ENCODE measurements at regions not wholly inside any gene's neighbourhood (a gene's known extent, or its start where the extent isn't known, plus 50 kb on each side); places are given as distances from the start of the nearest gene placed in this dataset.
"Not testable (repeated sequence)": the region's sequence is repeated elsewhere in the genome, so short reads cannot be mapped to it uniquely, and the experiment has no call there.

GRCh38 chr1:181894439-181894859, 167.1 kb downstream of the ZNF648 start:
- intact Hi-C loops (cut with DNase I, micrococcal nuclease) = no loop called here
- ATAC-seq (no peak), DNase-seq (no peak)

GRCh38 chr1:181893937-181894336, 167.6 kb downstream of the ZNF648 start:
- no peak for DNase-seq
- ATAC-seq = no peak
- intact Hi-C loops (cut with DNase I, micrococcal nuclease) = no loop called here

- ATAC-seq; DNase-seq; intact Hi-C loops (cut with DNase I, micrococcal nuclease): not testable (repeated sequence)
Measured at GRCh38 chr1:181893150-181893549, 168.4 kb downstream of the ZNF648 start.

GRCh38 chr1:181872562-181872961, 188.9 kb downstream of the ZNF648 start:
- no peak for ATAC-seq
- intact Hi-C loops (cut with DNase I, micrococcal nuclease) = no loop called here
- DNase-seq = no peak

- DNase-seq (no peak), ATAC-seq (no peak)
- intact Hi-C loops (cut with DNase I, micrococcal nuclease) = no loop called here
Measured at GRCh38 chr1:181863736-181864135, 197.8 kb downstream of the ZNF648 start.

- DNase-seq (no peak), ATAC-seq (no peak)
- intact Hi-C loops (cut with DNase I, micrococcal nuclease) = no loop called here
Measured at GRCh38 chr1:181863006-181863405, 198.5 kb downstream of the ZNF648 start.

- intact Hi-C loops (cut with DNase I, micrococcal nuclease) = no loop called here
- DNase-seq = no peak
- ATAC-seq = no peak
Measured at GRCh38 chr1:181858135-181858534, 203.4 kb downstream of the ZNF648 start.

All from left colon (tissue), 2 donors.